GM23248 (cell line): ENCODE measurements at regions not wholly inside any gene's neighbourhood (a gene's known extent, or its start where the extent isn't known, plus 50 kb on each side); places are given as distances from the start of the nearest gene placed in this dataset.

Source experiments
- EZH2 ChIP-seq: fragments of 200-600 bp; sonication (generic); IDR thresholded peaks from 2 replicates; pipeline ENCODE4 v1.6.1; 2018; ENCODE audit warnings: antibody characterized with exemption, mild to moderate bottlenecking; ENCODE audit not compliant: insufficient read depth, poor library complexity, severe bottlenecking
- EZH2phosphoT487 ChIP-seq: fragments of 200-600 bp; sonication (generic); IDR thresholded peaks from 2 replicates; pipeline ENCODE4 v1.6.1; 2018; ENCODE audit warnings: antibody characterized with exemption, moderate library complexity, mild to moderate bottlenecking, low read depth; ENCODE audit not compliant: insufficient read depth

GRCh38 chr7:42543953-42544352 is 306.9 kb upstream of the GLI3 start:
- TF ChIP-seq EZH2phosphoT487, result no peak
- no peak for TF ChIP-seq EZH2
